ENCODE measurements at regions not wholly inside any gene's neighbourhood (a gene's known extent, or its start where the extent isn't known, plus 50 kb on each side); places are given as distances from the start of the nearest gene placed in this dataset.
"Not testable (repeated sequence)": the region's sequence is repeated elsewhere in the genome, so short reads cannot be mapped to it uniquely, and the experiment has no call there.

DNA sequence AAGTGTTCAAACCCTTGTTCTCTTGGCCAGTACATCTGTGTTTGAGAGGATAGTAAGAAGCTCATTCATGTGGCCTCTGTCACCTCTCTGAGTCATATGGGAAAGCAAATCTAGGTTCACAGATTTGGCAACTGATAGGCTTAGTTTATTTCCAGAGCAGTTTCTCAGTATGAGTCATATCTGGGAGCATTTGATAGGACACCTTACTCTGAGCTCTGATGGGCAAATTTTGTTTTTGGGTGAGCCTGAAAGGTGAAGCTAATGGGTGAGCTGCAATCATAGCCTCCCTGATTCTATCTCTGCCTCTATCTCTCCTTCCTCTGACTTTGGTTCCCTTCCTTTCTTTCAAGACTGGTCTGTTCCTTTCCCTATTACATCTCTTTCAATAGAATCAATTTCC, 134.4 kb downstream of the S1PR1 start:
- FAIRE-seq = no peak

GRCh38 chr1:101373570-101373969, 136.8 kb downstream of the S1PR1 start:
- FAIRE-seq = no peak

DNA sequence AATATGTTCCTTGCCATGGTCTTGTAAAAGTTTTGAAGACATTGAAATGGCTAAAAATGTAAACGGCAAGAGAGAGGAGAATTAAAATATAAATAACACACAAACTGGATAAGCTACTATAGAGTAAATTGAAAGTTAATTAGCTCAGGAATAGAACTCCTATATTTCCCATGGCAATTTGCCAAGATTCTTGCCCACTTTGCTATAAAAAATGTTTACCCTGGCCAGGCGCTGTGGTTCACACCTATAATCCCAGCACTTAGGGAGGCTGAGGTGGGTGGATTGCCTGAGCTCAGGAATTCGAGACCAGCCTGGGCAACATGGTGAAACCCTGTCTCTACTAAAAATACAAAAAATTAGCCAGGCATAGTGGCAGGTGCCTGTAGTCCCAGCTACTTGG, 138.6 kb downstream of the S1PR1 start:
- not testable (repeated sequence) for FAIRE-seq

GRCh38 chr1:101376121-101377083, 139.6 kb downstream of the S1PR1 start:
- FAIRE-seq = no peak

DNA sequence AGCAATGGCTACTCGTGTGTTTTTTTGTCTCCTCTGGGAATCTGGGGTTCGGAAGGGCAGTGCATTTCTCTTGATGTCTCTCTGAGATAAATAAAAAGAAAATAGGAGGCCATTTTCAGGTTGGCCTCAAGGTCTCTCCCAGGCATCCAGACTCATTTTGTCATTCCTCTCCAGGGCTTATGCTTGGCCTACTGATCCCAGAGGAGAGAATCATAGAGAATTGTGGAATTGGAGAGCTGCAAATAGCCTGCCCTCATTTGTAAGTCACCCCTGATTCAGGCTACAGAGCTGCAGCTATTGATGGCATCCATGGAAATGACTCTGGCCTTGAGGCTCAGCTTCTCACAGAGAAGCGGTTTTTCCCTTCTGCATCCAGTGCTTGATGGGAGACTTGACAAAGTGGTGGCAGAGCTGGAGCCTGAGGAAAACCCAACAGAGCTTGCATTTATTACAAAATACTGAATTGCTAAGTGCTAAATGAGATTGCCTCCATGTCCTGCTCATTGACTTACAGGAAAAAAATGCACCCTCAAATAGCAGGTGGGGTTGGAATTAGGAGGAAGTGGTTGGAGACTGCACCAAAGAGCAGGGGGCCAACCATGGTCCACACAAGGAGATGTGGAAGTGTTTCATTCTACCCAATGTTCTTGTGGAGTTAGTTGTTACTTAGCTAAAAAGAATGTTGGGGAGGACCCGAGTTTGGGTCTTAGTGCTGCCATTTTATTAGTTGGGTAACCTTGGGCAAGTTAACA, 140.4 kb downstream of the S1PR1 start:
- no peak for FAIRE-seq

DNA sequence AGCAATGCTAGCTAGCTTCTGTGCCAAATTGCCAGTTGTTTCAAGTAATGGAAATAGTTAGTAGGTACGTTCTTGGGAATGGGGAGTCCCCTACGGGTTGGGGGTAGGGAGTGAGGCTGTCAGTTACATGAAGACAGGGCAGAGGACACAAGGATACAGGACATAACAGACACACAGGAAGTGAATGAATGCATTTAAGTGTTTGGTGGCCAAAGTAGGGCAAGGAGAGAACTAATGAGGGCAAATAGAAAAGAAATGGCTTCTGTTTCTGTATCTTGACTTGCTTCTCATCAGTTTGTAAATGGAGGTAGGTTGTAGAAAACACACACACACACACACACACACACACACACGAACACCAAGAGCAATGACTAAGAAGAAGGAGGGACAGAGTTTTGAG, 142.2 kb downstream of the S1PR1 start:
- FAIRE-seq = no peak

DNA sequence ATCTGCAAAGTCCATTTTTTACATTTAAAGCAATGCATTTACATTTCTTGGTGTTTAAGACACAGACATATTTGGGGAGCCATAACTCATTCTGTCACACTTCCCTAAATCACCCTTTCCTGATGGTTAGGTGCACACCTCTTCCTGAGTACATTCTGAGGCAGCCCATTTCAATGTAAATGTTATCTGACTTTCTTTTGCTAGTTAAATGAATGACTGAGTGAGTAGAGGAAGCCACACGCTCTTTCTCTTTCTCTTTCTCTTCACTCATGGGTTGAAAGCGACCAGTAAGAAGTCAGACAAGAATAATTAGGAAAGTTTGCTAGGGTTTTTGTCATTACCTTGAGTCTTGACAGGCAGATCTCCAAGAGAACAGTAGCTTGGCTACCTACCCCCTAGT, 143.1 kb downstream of the S1PR1 start:
- FAIRE-seq = no peak

DNA sequence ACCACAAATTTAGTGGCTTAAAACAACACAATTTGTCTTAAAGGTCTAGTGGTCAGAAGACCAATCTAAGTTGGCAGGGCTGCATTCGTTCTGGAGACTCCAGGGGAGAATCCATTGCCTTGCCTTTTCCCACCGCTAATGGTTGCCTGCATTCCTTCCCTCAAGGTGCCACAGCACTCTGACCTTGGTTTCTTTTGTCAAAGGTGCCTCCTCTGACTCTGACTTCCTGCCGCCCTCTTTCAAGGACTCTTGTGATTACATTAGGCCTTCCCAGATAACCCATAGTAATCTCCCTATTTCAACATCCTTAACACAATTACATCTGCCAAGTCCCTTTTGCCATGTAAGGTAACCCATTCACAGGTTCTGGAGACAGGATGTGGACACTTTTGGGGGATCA, 145.3 kb downstream of the S1PR1 start:
- FAIRE-seq = no peak

DNA sequence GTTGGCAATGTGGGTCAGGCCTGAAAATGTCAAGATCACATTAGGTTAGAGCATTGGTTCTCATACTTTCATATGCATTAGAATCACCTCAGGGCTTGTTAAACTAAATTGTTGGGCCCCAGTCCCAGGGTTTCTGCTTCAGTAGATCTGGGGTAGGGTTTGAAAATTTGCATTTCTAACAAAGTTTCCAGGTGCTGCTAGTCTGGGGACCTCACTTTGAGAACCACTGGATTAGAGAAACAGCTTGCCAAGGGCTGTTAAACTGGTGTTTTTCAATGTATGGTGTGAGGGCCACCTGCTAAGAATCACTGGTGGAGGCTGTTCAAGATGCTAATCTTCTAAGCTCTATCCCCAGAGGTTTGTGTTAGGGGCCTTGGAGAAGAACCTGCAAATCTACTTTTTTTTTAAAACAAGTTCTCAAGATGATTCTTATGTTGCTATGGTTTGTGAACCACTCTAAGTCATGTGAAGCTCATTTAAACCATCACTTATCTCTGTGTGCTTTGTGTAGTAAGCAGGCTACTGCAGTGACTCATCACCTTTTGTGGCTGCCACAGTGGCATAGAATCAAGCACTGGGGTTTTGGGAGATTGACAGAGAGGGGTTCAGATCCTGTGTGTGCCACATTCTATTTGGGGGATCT, 152.2 kb downstream of the S1PR1 start:
- no peak for FAIRE-seq

DNA sequence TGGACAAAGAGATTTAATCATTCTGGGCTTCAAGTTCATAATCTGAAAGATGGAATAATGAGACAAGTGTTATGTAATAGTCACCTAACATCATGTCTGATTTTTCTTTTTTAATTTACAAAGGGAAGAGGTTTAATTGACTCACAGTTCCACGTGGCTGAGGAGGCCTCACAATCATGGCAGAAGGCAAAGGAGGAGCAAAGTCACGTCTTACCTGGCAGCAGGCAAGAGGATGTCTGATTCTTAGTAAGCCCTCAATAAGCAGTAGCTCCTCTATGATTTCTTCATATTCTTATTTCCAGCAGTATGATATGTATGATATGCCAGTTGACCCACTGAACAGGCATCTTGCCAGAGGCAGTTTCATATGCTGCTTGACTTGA, 152.7 kb downstream of the S1PR1 start:
- FAIRE-seq = no peak

DNA sequence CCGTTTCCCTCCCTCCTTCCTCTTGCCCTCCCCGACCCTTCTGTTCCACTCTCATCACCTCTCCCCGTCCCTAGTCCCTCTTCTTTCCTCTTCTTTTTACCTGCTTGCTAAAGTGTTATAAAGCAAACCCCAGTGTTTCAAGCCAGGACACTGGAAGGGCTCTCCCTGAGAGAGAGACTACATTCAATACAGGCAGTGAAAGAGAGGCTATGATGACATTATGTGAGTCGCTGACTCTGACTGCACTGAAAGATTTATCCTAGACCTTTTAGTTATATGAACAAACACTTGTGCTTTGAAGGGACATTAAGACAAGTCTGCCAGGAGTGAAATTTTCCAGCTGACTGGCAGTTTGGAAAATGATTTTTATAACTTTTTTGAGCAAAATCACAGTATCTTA, 155.7 kb downstream of the S1PR1 start:
- no peak for FAIRE-seq

GRCh38 chr1:101394041-101394440, 157.2 kb downstream of the S1PR1 start:
- FAIRE-seq = no peak

DNA sequence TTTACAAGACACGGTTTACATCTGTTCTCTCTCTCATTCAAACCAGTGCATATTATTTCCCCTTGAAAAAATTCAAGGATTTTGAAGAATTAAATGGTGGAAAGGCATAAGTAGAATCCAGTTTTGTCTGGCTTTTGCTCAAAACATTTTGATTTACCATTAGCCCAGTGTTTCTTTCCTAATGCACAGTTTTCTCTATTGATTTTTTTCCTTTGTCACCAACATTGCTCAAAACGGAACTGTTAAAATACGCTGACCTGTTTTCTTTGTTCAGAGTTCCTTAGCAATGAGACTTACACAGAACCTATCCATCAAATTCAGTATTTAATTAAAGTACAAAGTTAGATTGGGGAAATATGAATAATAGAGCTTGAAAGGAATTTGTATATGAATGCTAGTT, 162.4 kb downstream of the S1PR1 start:
- FAIRE-seq = no peak

GRCh38 chr1:101406271-101406670, 169.5 kb downstream of the S1PR1 start:
- no peak for FAIRE-seq

- FAIRE-seq = no peak
These were observed 169.9 kb downstream of the S1PR1 start for GRCh38 chr1:101406681-101407080.

DNA sequence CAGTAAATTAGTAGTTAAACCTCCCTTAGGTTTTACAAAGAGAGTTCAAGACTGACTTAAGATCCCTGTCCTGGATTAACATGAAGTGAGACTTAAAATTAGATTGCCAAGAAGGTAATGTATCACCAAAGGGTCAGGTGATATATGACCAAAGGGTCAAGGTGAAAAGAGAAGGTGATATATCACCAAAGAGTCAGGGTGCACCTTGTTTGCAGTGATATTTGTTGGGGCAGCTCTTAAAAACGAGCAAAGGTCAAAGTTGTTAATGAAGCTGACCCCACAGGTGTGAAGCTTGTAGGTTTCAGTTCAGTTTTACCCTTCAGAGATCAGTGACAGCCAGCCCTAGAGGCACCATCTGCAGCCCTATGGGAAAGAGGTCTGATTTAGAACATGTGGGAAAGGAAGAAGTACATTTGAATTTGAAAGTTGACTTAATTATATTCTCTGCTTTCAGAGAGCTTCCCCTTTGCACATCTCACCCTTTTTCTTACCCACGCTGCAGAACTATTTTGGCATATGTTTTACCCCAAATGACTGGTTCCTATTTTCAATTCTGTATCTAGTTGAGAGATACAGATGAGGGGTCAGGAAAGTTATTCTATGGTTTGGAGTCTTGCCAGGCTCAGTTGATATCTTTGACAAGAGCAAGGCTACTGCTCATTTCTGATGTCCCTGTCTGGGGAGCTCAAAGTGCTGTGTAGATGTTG, 170.8 kb downstream of the S1PR1 start:
- no peak for FAIRE-seq

- no peak for FAIRE-seq
These were observed 171.6 kb downstream of the S1PR1 start for GRCh38 chr1:101408212-101409042.

DNA sequence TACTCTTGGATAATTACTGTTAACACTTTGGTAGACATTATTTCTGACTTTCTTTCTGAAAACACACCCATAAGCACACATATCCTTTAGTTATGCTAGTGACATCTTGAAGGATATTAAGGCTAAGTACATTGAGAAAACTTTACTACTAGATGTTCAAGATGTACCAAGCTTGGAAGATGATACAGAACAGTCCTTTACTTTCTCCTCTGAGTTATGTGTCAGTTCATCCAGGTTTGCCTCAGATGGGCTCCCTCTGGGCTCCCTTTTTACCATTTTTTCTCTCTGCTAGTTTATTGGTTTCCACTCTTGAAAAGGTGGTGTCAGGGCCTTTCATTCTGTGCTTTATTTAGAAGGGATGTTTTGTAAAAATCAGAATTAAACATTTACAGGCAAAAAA, 172.3 kb downstream of the S1PR1 start:
- no peak for FAIRE-seq

GRCh38 chr1:101410048-101410878, 173.4 kb downstream of the S1PR1 start:
- no peak for FAIRE-seq

DNA sequence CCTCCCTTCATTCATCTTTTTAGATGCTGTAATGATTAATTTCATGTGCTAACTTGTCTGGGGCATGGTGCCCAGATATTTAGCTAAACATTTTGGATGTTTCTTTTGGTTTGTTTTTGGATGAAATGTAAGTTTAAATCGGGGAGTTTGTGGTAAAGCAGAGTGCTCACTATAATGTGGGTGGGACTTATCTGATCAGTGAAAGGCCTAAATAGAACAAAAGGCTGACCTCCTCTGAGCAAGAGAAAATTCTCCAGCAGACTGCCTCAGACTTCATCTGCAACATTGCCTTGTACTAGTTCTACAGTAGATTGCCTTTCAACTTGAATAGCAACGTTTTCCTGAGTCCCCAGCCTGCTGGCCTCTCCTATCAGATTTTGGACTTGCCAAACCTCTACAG, 183.6 kb downstream of the S1PR1 start:
- FAIRE-seq = no peak

DNA sequence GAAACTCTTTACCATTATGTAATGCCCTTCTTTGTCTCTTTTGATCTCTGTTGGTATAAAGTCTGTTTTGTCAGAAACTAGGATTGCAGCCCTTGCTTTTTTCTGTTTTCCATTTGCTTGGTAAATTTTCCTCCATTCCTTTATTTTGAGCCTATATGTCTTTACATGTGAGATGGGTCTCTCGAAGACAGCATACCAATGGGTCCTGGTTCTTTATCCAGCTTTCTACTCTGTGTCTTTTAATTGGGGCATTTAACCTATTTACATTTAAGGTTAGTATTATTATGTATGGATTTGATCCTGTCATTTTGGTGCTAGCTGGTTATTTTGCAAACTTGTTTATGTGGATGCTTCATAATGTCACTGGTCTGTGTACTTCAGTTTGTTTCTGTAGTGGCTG, 191.3 kb downstream of the S1PR1 start:
- not testable (repeated sequence) for FAIRE-seq

All from TTC549 (cell line).